ENCODE measurements at regions not wholly inside any gene's neighbourhood (a gene's known extent, or its start where the extent isn't known, plus 50 kb on each side); places are given as distances from the start of the nearest gene placed in this dataset.

DNA sequence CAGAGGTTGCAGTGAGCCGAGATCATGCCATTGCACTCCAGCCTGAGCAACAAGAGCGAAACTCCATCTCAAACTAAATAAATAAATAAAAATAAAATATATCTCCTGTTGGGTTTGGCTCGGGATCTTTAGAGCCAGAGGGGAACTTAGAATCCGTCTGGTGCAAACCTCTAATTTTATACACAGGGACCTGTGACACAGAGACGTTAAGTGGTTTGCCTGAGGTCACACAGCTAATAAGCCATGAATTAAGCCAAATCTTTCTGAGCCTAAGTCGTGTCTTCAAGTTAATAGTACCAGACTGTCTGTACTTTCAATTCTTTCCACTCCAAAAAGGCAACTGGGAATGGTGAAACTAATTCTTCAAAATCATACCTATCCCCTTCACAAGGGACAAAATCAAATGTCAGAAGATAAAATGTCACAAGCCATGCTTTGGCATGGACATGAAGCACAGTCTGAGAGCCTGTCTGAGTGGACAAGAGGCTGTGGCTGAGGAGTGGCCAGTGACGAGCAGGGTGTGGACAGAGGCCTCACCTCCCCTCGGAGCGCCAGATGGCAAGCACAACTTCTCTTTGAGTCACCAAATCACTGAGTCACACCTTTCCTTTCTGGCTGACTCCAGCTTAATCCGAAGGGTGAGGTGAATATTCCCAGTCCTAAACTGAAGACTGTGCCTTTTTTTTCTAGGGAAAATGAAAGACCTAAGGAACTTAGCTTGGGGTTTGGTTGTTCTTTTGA, 177.4 kb downstream of the TFAP2A start:
- Mint-ChIP-seq H3K27me3 (peaks cover 9% of the 10 kb centered on the region), H3K36me3 (ENCODE audit: low read depth) (no peaks in the 10 kb centered on the region), H3K27ac (no peak overlapping the region), H3K9me3 (no peaks in the 10 kb centered on the region), H3K4me3 (no peak overlapping the region), H3K4me1 (ENCODE audit: low read depth) (no peaks in the 10 kb centered on the region)
- DNase-seq: no peak

- Mint-ChIP-seq H3K27ac (no peak overlapping the region), H3K4me3 (no peak overlapping the region), H3K36me3 (ENCODE audit: low read depth) (no peaks in the 10 kb centered on the region), H3K27me3 (peaks cover 3% of the 10 kb centered on the region), H3K9me3 (peaks cover 4% of the 10 kb centered on the region), H3K4me1 (ENCODE audit: low read depth) (no peaks in the 10 kb centered on the region)
- no peak for DNase-seq
Observed at GRCh38 chr6:10235344-10235743, 179.5 kb downstream of the TFAP2A start.

GRCh38 chr6:10230531-10230930, 184.3 kb downstream of the TFAP2A start:
- no peaks in the 10 kb centered on the region for H3K4me1 Mint-ChIP-seq (ENCODE audit: low read depth)
- H3K27me3 Mint-ChIP-seq: no peaks in the 10 kb centered on the region
- no peak overlapping the region for H3K4me3 Mint-ChIP-seq
- peaks cover 4% of the 10 kb centered on the region for H3K9me3 Mint-ChIP-seq
- no peak for DNase-seq
- H3K36me3 Mint-ChIP-seq (ENCODE audit: low read depth): no peaks in the 10 kb centered on the region
- no peak overlapping the region for H3K27ac Mint-ChIP-seq

GRCh38 chr6:10223841-10224240, 191.0 kb downstream of the TFAP2A start:
- Mint-ChIP-seq H3K27me3 (peaks cover 5% of the 10 kb centered on the region), H3K9me3 (no peaks in the 10 kb centered on the region), H3K36me3 (ENCODE audit: low read depth) (no peaks in the 10 kb centered on the region), H3K4me1 (ENCODE audit: low read depth) (no peaks in the 10 kb centered on the region), H3K4me3 (no peak overlapping the region), H3K27ac (no peak overlapping the region)
- no peak for DNase-seq

GRCh38 chr6:10221178-10221577, 193.7 kb downstream of the TFAP2A start:
- no peaks in the 10 kb centered on the region for H3K4me1 Mint-ChIP-seq (ENCODE audit: low read depth)
- no peak overlapping the region for H3K4me3 Mint-ChIP-seq
- H3K27me3 Mint-ChIP-seq: peaks cover 5% of the 10 kb centered on the region
- no peak for DNase-seq
- H3K9me3 Mint-ChIP-seq: no peaks in the 10 kb centered on the region
- no peaks in the 10 kb centered on the region for H3K36me3 Mint-ChIP-seq (ENCODE audit: low read depth)
- H3K27ac Mint-ChIP-seq: no peak overlapping the region

DNA sequence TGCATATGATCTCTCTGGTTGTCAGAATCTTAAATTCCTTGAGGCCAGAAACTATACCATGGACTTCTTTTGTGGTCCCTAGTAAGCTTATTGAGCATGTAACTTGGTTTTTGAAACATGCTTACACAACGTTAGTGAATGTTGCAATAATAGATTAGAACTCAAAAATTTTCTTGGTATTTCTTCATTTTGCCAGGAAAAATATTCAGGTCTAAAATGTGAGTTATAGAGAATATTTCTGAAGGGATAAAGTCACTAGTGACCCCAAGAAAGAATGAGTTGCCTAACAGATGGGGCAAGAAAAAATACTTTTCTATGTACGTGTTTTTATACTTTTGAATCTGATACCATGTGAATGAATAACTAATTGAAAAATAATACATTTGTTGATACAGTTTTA, 195.4 kb downstream of the TFAP2A start:
- H3K9me3 Mint-ChIP-seq: no peaks in the 10 kb centered on the region
- H3K4me1 Mint-ChIP-seq (ENCODE audit: low read depth): no peaks in the 10 kb centered on the region
- no peaks in the 10 kb centered on the region for H3K36me3 Mint-ChIP-seq (ENCODE audit: low read depth)
- DNase-seq: no peak
- H3K27me3 Mint-ChIP-seq: peaks cover 8% of the 10 kb centered on the region
- no peak overlapping the region for H3K4me3 Mint-ChIP-seq
- no peak overlapping the region for H3K27ac Mint-ChIP-seq

GRCh38 chr6:10217111-10217510, 197.8 kb downstream of the TFAP2A start:
- H3K36me3 Mint-ChIP-seq (ENCODE audit: low read depth): no peaks in the 10 kb centered on the region
- no peak overlapping the region for H3K4me3 Mint-ChIP-seq
- no peak for DNase-seq
- H3K27me3 Mint-ChIP-seq: peaks cover 5% of the 10 kb centered on the region
- no peaks in the 10 kb centered on the region for H3K4me1 Mint-ChIP-seq (ENCODE audit: low read depth)
- no peak overlapping the region for H3K27ac Mint-ChIP-seq
- H3K9me3 Mint-ChIP-seq: no peaks in the 10 kb centered on the region

DNA sequence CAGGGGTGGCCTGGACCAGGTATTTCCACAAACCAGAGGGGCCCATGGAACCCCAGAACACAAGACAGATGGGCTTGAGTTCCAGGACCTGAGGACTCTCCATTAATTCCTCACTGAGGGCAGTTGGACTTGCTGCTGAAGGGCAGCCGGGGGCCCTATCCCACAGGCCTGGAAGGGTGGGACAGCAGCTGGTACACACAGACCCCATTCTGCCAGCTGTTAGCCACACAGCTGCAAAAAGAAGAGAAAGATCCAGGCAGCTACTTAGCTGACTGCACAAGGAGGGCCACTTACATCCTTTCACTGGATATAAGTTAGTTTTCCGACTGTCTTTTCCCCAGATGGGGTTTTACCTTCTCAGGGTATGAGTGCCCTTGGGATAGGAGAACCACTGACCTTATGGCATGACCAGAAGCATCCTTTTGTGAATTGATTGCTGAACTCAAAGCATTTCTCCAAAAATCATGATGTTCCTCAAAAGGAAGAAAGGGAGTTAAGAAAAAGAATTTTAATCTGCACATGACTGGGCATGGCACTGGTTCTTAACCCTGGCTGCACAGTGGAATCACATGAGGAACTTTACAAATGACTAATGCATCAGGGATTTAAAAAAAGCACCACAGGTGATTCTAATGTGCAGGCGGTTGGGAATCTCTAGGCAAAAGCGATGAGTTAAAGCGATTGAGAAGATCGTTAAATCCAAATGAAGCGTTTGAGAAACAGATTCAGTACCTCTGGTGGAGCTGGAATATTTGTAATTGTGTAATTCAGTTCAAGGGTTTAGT, 199.4 kb downstream of the TFAP2A start:
- no peak for DNase-seq
- Mint-ChIP-seq H3K9me3 (no peaks in the 10 kb centered on the region), H3K27me3 (peaks cover 5% of the 10 kb centered on the region), H3K36me3 (ENCODE audit: low read depth) (no peaks in the 10 kb centered on the region), H3K4me3 (no peak overlapping the region), H3K27ac (no peak overlapping the region), H3K4me1 (ENCODE audit: low read depth) (no peaks in the 10 kb centered on the region)

DNA sequence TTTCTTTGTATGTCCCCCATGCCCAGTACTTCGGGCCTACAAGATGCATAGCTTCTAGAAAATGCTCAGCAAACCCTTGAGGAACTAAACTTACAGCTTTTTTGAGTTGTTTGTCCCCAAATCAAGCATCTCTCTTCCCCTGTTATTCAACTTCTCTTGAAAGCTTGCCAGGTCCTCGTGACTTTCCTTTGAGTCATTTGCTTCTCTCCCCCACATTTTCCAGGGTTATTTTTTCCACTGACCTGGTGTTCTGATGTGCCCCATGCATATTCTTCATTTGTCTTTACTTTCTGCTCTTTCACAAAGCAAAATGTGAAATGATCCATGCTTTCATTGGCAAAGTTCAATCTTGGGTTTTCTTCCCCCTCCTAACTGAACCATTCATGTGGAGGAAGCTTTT, 204.8 kb downstream of the TFAP2A start:
- DNase-seq: no peak
- Mint-ChIP-seq H3K9me3 (peaks cover 2% of the 10 kb centered on the region), H3K27ac (no peak overlapping the region), H3K27me3 (peaks cover 5% of the 10 kb centered on the region), H3K36me3 (ENCODE audit: low read depth) (no peaks in the 10 kb centered on the region), H3K4me3 (no peak overlapping the region), H3K4me1 (ENCODE audit: low read depth) (no peaks in the 10 kb centered on the region)

DNA sequence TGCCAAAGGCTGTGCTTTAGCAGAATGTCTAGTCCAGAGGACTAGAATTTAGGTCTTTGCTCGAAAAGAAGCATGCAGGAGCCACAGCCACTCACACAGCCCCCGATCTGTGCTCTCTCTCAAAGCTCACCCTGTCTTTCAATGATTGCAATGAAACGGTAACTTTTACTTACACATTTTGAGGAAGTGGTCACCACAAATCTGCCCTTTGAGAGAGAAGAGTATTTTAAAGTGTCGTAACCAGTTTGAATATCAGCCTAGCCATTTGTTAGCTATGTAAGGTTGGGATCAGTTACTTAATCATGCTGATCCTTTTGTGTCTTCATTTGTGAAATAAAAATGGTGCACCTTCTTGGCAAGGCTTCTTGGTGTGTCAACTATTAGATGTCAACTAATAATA, 209.0 kb downstream of the TFAP2A start:
- no peaks in the 10 kb centered on the region for H3K4me1 Mint-ChIP-seq (ENCODE audit: low read depth)
- no peak overlapping the region for H3K4me3 Mint-ChIP-seq
- peaks cover 3% of the 10 kb centered on the region for H3K27me3 Mint-ChIP-seq
- H3K27ac Mint-ChIP-seq: no peak overlapping the region
- peaks cover 5% of the 10 kb centered on the region for H3K9me3 Mint-ChIP-seq
- no peak for DNase-seq
- no peaks in the 10 kb centered on the region for H3K36me3 Mint-ChIP-seq (ENCODE audit: low read depth)

DNA sequence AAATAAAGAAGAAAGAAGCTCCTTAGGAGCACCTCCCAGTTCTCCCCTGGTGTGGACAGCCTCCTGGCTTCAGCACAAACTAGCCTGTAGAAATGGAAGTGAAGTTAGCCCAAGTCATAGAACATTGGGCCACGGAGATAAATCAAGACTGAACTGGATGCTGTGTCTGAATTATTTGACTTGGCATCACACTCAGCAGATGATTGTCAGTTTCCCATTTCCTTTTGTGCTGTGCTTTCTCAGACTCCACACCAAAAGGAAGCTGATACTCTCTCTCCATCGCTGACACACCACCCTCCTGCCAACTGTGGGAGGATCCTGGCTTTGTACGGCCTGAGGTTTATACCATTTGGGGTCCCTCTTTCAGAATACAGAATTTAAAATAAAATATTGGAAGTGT, 209.8 kb downstream of the TFAP2A start:
- H3K27me3 Mint-ChIP-seq: peaks cover 3% of the 10 kb centered on the region
- H3K4me3 Mint-ChIP-seq: no peak overlapping the region
- H3K27ac Mint-ChIP-seq: no peak overlapping the region
- no peaks in the 10 kb centered on the region for H3K4me1 Mint-ChIP-seq (ENCODE audit: low read depth)
- no peak for DNase-seq
- H3K9me3 Mint-ChIP-seq: peaks cover 10% of the 10 kb centered on the region
- H3K36me3 Mint-ChIP-seq (ENCODE audit: low read depth): no peaks in the 10 kb centered on the region

DNA sequence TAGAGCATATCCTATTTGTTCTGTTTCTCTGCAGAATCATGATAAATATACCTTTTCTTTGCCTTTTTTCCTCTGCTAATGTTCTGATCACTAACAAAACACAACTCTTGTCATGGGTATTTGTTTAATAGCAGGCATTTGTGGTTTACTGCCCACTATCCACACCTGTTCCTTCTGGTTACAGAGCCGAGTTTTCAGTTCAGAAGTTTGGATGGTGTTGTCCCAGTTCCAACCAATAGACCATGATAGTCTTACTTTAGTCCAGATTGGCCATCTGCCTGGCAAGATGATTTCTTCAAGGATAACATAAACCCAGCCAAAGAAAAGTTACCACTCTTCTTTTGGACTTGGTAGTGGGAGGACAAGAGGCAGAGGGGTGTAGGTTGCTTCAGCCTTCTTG, 211.2 kb downstream of the TFAP2A start:
- no peaks in the 10 kb centered on the region for H3K27me3 Mint-ChIP-seq
- H3K9me3 Mint-ChIP-seq: peaks cover 10% of the 10 kb centered on the region
- H3K36me3 Mint-ChIP-seq (ENCODE audit: low read depth): no peaks in the 10 kb centered on the region
- DNase-seq: no peak
- no peak overlapping the region for H3K4me3 Mint-ChIP-seq
- H3K27ac Mint-ChIP-seq: no peak overlapping the region
- H3K4me1 Mint-ChIP-seq (ENCODE audit: low read depth): no peaks in the 10 kb centered on the region

DNA sequence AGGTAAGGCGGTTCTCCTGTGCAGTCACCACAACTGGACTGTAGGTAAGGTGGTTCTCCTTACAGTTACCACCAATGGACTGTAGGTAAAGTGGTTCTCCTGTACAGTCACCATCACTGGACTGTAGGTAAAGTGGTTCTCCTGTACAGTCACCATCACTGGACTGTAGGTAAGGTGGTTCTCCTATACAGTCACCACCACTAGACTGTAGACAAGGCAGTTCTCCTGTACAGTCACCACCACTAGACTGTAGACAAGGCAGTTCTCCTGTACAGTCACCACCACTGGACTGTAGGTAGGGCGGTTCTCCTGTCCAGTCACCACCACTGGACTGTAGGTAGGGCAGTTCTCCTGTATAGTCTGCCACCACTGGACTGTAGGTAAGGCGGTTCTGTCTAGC, 212.3 kb downstream of the TFAP2A start:
- no peaks in the 10 kb centered on the region for H3K4me1 Mint-ChIP-seq (ENCODE audit: low read depth)
- H3K27ac Mint-ChIP-seq: no peak overlapping the region
- no peak overlapping the region for H3K4me3 Mint-ChIP-seq
- H3K27me3 Mint-ChIP-seq: no peaks in the 10 kb centered on the region
- DNase-seq: no peak
- no peaks in the 10 kb centered on the region for H3K36me3 Mint-ChIP-seq (ENCODE audit: low read depth)
- peaks cover 10% of the 10 kb centered on the region for H3K9me3 Mint-ChIP-seq

GRCh38 chr6:10201606-10202510, 213.0 kb downstream of the TFAP2A start:
- Mint-ChIP-seq H3K4me1 (ENCODE audit: low read depth) (no peaks in the 10 kb centered on the region), H3K9me3 (peaks cover 10% of the 10 kb centered on the region), H3K27me3 (no peaks in the 10 kb centered on the region), H3K27ac (no peak overlapping the region), H3K36me3 (ENCODE audit: low read depth) (no peaks in the 10 kb centered on the region), H3K4me3 (no peak overlapping the region)
- no peak for DNase-seq

Measured in activated T-cell treated with anti-CD3 and anti-CD28 coated beads, Interleukin-2, amount 50 U/mL, for 24 hours (primary cell).